ENCODE measurements at regions not wholly inside any gene's neighbourhood (a gene's known extent, or its start where the extent isn't known, plus 50 kb on each side); places are given as distances from the start of the nearest gene placed in this dataset.
"Not testable (repeated sequence)": the region's sequence is repeated elsewhere in the genome, so short reads cannot be mapped to it uniquely, and the experiment has no call there.

GRCh38 chr4:72935462-72935861 is 134.1 kb downstream of the COX18 start:
- Histone ChIP-seq H3K9me3 (ENCODE audit: low read length) (no peaks in the 10 kb centered on the region), H3K4me1 (ENCODE audit: low read length) (no peaks in the 10 kb centered on the region), H3K4me2 (ENCODE audit: low read depth, low read length, poor library complexity, severe bottlenecking) (no peak overlapping the region), H3K9ac (ENCODE audit: low read length) (no peak overlapping the region), H3K36me3 (ENCODE audit: insufficient read depth, low read length) (no peaks in the 10 kb centered on the region), H3K27me3 (ENCODE audit: low read length) (0 out of 2 replicates have a peak, but pooled peaks cover 3% of the 10 kb centered on the region), H3K9me2 (replicated peaks; ENCODE audit: insufficient read depth, low read length) (no peaks in the 10 kb centered on the region), H3K27ac (ENCODE audit: low read length) (no peak overlapping the region), H4K20me1 (ENCODE audit: insufficient read depth, low read depth, low read length) (no peaks in the 10 kb centered on the region), H3K79me2 (ENCODE audit: low read length) (no peaks in the 10 kb centered on the region), H2AFZ (ENCODE audit: low read length) (no peak overlapping the region), H3K4me3 (ENCODE audit: low read length) (no peak overlapping the region)
- no peak for DNase-seq

GRCh38 chr4:72933029-72933428 is 136.5 kb downstream of the COX18 start:
- DNase-seq, result no peak
- Histone ChIP-seq H3K9me3 (ENCODE audit: low read length) (no peaks in the 10 kb centered on the region), H2AFZ (ENCODE audit: low read length) (no peak overlapping the region), H3K9ac (ENCODE audit: low read length) (no peak overlapping the region), H3K4me2 (ENCODE audit: low read depth, low read length, poor library complexity, severe bottlenecking) (no peak overlapping the region), H3K79me2 (ENCODE audit: low read length) (no peaks in the 10 kb centered on the region), H3K9me2 (replicated peaks; ENCODE audit: insufficient read depth, low read length) (no peaks in the 10 kb centered on the region), H3K36me3 (ENCODE audit: insufficient read depth, low read length) (no peaks in the 10 kb centered on the region), H3K27ac (ENCODE audit: low read length) (no peak overlapping the region), H3K4me1 (ENCODE audit: low read length) (no peaks in the 10 kb centered on the region), H4K20me1 (ENCODE audit: insufficient read depth, low read depth, low read length) (no peaks in the 10 kb centered on the region), H3K27me3 (ENCODE audit: low read length) (0 out of 2 replicates have a peak, but pooled peaks cover 3% of the 10 kb centered on the region), H3K4me3 (ENCODE audit: low read length) (no peak overlapping the region)

GRCh38 chr4:72931346-72931745 is 138.2 kb downstream of the COX18 start:
- H4K20me1 ChIP-seq (ENCODE audit: insufficient read depth, low read depth, low read length), result no peaks in the 10 kb centered on the region
- H2AFZ ChIP-seq (ENCODE audit: low read length), result no peak overlapping the region
- no peaks in the 10 kb centered on the region for H3K79me2 ChIP-seq (ENCODE audit: low read length)
- DNase-seq, result no peak
- no peak overlapping the region for H3K27ac ChIP-seq (ENCODE audit: low read length)
- H3K27me3 ChIP-seq (ENCODE audit: low read length), result 0 out of 2 replicates have a peak, but pooled peaks cover 3% of the 10 kb centered on the region
- no peaks in the 10 kb centered on the region for H3K36me3 ChIP-seq (ENCODE audit: insufficient read depth, low read length)
- H3K4me3 ChIP-seq (ENCODE audit: low read length), result no peak overlapping the region
- H3K9me2 ChIP-seq (replicated peaks; ENCODE audit: insufficient read depth, low read length), result no peaks in the 10 kb centered on the region
- H3K9ac ChIP-seq (ENCODE audit: low read length), result no peak overlapping the region
- H3K4me1 ChIP-seq (ENCODE audit: low read length), result no peaks in the 10 kb centered on the region
- no peaks in the 10 kb centered on the region for H3K9me3 ChIP-seq (ENCODE audit: low read length)
- no peak overlapping the region for H3K4me2 ChIP-seq (ENCODE audit: low read depth, low read length, poor library complexity, severe bottlenecking)

GRCh38 chr4:72929596-72930274 is 139.8 kb downstream of the COX18 start:
- not testable (repeated sequence) for H3K79me2 ChIP-seq (ENCODE audit: low read length); H3K9me2 ChIP-seq (replicated peaks; ENCODE audit: insufficient read depth, low read length); H3K9me3 ChIP-seq (ENCODE audit: low read length); DNase-seq; H3K27me3 ChIP-seq (ENCODE audit: low read length); H3K27ac ChIP-seq (ENCODE audit: low read length); H3K9ac ChIP-seq (ENCODE audit: low read length); H3K36me3 ChIP-seq (ENCODE audit: insufficient read depth, low read length); H4K20me1 ChIP-seq (ENCODE audit: insufficient read depth, low read depth, low read length); H3K4me2 ChIP-seq (ENCODE audit: low read depth, low read length, poor library complexity, severe bottlenecking); H3K4me3 ChIP-seq (ENCODE audit: low read length); H3K4me1 ChIP-seq (ENCODE audit: low read length); H2AFZ ChIP-seq (ENCODE audit: low read length)

- Histone ChIP-seq H3K4me2 (ENCODE audit: low read depth, low read length, poor library complexity, severe bottlenecking) (no peak overlapping the region), H3K4me1 (ENCODE audit: low read length) (no peaks in the 10 kb centered on the region), H3K36me3 (ENCODE audit: insufficient read depth, low read length) (no peaks in the 10 kb centered on the region), H3K27ac (ENCODE audit: low read length) (no peak overlapping the region), H3K9me3 (ENCODE audit: low read length) (no peaks in the 10 kb centered on the region), H3K4me3 (ENCODE audit: low read length) (no peak overlapping the region), H3K9me2 (replicated peaks; ENCODE audit: insufficient read depth, low read length) (no peaks in the 10 kb centered on the region), H3K9ac (ENCODE audit: low read length) (no peak overlapping the region), H3K27me3 (ENCODE audit: low read length) (no peaks in the 10 kb centered on the region), H3K79me2 (ENCODE audit: low read length) (no peaks in the 10 kb centered on the region), H4K20me1 (ENCODE audit: insufficient read depth, low read depth, low read length) (no peaks in the 10 kb centered on the region), H2AFZ (ENCODE audit: low read length) (no peak overlapping the region)
- no peak for DNase-seq
Measured at GRCh38 chr4:72924814-72925213, 144.7 kb downstream of the COX18 start.

GRCh38 chr4:72919937-72920336 is 149.6 kb downstream of the COX18 start:
- H4K20me1 ChIP-seq (ENCODE audit: insufficient read depth, low read depth, low read length), result no peaks in the 10 kb centered on the region
- no peaks in the 10 kb centered on the region for H3K9me2 ChIP-seq (replicated peaks; ENCODE audit: insufficient read depth, low read length)
- H3K9ac ChIP-seq (ENCODE audit: low read length), result no peak overlapping the region
- no peaks in the 10 kb centered on the region for H3K9me3 ChIP-seq (ENCODE audit: low read length)
- no peaks in the 10 kb centered on the region for H3K4me1 ChIP-seq (ENCODE audit: low read length)
- no peaks in the 10 kb centered on the region for H3K27me3 ChIP-seq (ENCODE audit: low read length)
- H3K27ac ChIP-seq (ENCODE audit: low read length), result no peak overlapping the region
- no peak overlapping the region for H3K4me2 ChIP-seq (ENCODE audit: low read depth, low read length, poor library complexity, severe bottlenecking)
- H2AFZ ChIP-seq (ENCODE audit: low read length), result no peak overlapping the region
- H3K79me2 ChIP-seq (ENCODE audit: low read length), result no peaks in the 10 kb centered on the region
- DNase-seq, result no peak
- H3K4me3 ChIP-seq (ENCODE audit: low read length), result no peak overlapping the region
- no peaks in the 10 kb centered on the region for H3K36me3 ChIP-seq (ENCODE audit: insufficient read depth, low read length)

- no peak overlapping the region for H3K4me2 ChIP-seq (ENCODE audit: low read depth, low read length, poor library complexity, severe bottlenecking)
- no peaks in the 10 kb centered on the region for H4K20me1 ChIP-seq (ENCODE audit: insufficient read depth, low read depth, low read length)
- no peaks in the 10 kb centered on the region for H3K4me1 ChIP-seq (ENCODE audit: low read length)
- H3K9me3 ChIP-seq (ENCODE audit: low read length), result no peaks in the 10 kb centered on the region
- H2AFZ ChIP-seq (ENCODE audit: low read length), result no peak overlapping the region
- H3K27ac ChIP-seq (ENCODE audit: low read length), result no peak overlapping the region
- H3K79me2 ChIP-seq (ENCODE audit: low read length), result no peaks in the 10 kb centered on the region
- H3K36me3 ChIP-seq (ENCODE audit: insufficient read depth, low read length), result no peaks in the 10 kb centered on the region
- no peak overlapping the region for H3K4me3 ChIP-seq (ENCODE audit: low read length)
- H3K27me3 ChIP-seq (ENCODE audit: low read length), result no peaks in the 10 kb centered on the region
- H3K9me2 ChIP-seq (replicated peaks; ENCODE audit: insufficient read depth, low read length), result no peaks in the 10 kb centered on the region
- no peak overlapping the region for H3K9ac ChIP-seq (ENCODE audit: low read length)
- DNase-seq, result no peak
Measured at GRCh38 chr4:72919464-72919863, 150.1 kb downstream of the COX18 start.

GRCh38 chr4:72918362-72918761 is 151.2 kb downstream of the COX18 start:
- H3K4me2 ChIP-seq (ENCODE audit: low read depth, low read length, poor library complexity, severe bottlenecking), result no peak overlapping the region
- no peak for DNase-seq
- H3K36me3 ChIP-seq (ENCODE audit: insufficient read depth, low read length), result no peaks in the 10 kb centered on the region
- no peak overlapping the region for H2AFZ ChIP-seq (ENCODE audit: low read length)
- no peak overlapping the region for H3K9ac ChIP-seq (ENCODE audit: low read length)
- no peak overlapping the region for H3K27ac ChIP-seq (ENCODE audit: low read length)
- no peaks in the 10 kb centered on the region for H3K4me1 ChIP-seq (ENCODE audit: low read length)
- H3K9me3 ChIP-seq (ENCODE audit: low read length), result no peaks in the 10 kb centered on the region
- no peak overlapping the region for H3K4me3 ChIP-seq (ENCODE audit: low read length)
- H3K9me2 ChIP-seq (replicated peaks; ENCODE audit: insufficient read depth, low read length), result no peaks in the 10 kb centered on the region
- H3K79me2 ChIP-seq (ENCODE audit: low read length), result no peaks in the 10 kb centered on the region
- no peaks in the 10 kb centered on the region for H4K20me1 ChIP-seq (ENCODE audit: insufficient read depth, low read depth, low read length)
- H3K27me3 ChIP-seq (ENCODE audit: low read length), result no peaks in the 10 kb centered on the region

Measured in Karpas-422 (cell line).